Ovary (tissue), 3 donors: ENCODE measurements at regions not wholly inside any gene's neighbourhood (a gene's known extent, or its start where the extent isn't known, plus 50 kb on each side); places are given as distances from the start of the nearest gene placed in this dataset.

ENCODE experiments used
- CTCF ChIP-seq, 3 donors: fragments of 450-650 bp in 2 of 3; fragments of 200-600 bp in 1 of 3; IDR thresholded peaks; one replicate each; pipeline versions ENCODE4 v1.5.1 to v1.8.0; 2016 to 2022; ENCODE audit warnings: antibody characterized with exemption in 3 of 3, mild to moderate bottlenecking in 1 of 3
- EP300 ChIP-seq: sonication (generic); formaldehyde crosslinking; IDR thresholded peaks from one replicate; pipeline ENCODE4 v1.6.1; 2017; ENCODE audit warnings: antibody characterized with exemption
- POLR2A ChIP-seq: fragments of 450-650 bp; IDR thresholded peaks from one replicate; pipeline ENCODE4 v1.6.1; 2017; ENCODE audit warnings: antibody characterized with exemption, mild to moderate bottlenecking, moderate library complexity
- donor health status: DM: no; HTN: no; CAD: no.

DNA sequence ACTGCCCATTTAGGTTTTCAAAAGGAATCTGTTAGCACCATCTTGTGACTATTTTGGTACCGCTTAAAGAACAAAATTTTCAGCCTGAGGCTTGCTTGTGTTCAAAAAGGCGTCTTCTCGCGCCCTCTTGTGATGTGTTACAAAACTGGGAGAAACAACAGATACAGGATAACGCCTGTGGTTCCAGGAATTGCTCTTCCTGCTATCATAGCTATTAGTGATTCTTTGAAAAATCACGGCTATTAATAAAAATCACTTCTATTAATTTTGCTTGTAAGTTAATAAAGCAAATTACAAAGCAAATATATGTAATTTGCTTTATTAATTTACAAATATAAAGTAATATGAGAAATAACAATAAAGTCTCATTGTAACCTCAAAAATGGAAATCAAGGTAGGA, 82.2 kb upstream of the ABCD3 start:
- TF ChIP-seq CTCF (IDR thresholded peaks at IDR 0.05) (peak; percentile 46 to 96 (median 94)), POLR2A (no peak), EP300 (no peak)
